ENCODE measurements at regions not wholly inside any gene's neighbourhood (a gene's known extent, or its start where the extent isn't known, plus 50 kb on each side); places are given as distances from the start of the nearest gene placed in this dataset.
A peak's percentile ranks its signal among the peaks of the same experiment; 100 is the strongest.

DNA sequence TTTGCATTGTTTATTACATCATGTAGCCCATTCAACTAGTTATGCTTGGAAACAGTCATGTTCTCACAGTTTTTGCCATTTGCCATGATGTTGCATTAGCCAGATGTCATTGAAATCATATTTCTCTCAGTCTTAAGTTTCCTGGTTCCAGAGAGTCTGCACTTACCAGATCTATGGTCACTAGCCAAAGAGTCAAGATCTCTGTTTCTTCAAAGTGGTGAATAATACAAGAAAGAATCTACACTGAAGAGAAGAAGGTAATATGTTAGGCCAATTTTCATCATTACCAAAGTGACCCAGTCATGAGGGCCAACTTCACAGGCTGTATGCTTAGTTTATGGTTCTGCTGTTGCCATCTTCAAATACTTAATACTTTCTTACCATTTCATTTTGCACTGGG lies 89.0 kb upstream of the PHYHIPL start:
- DNase-seq, result no peak

- DNase-seq, result no peak
Measured at GRCh38 chr10:59088912-59089573, 87.4 kb upstream of the PHYHIPL start.

DNA sequence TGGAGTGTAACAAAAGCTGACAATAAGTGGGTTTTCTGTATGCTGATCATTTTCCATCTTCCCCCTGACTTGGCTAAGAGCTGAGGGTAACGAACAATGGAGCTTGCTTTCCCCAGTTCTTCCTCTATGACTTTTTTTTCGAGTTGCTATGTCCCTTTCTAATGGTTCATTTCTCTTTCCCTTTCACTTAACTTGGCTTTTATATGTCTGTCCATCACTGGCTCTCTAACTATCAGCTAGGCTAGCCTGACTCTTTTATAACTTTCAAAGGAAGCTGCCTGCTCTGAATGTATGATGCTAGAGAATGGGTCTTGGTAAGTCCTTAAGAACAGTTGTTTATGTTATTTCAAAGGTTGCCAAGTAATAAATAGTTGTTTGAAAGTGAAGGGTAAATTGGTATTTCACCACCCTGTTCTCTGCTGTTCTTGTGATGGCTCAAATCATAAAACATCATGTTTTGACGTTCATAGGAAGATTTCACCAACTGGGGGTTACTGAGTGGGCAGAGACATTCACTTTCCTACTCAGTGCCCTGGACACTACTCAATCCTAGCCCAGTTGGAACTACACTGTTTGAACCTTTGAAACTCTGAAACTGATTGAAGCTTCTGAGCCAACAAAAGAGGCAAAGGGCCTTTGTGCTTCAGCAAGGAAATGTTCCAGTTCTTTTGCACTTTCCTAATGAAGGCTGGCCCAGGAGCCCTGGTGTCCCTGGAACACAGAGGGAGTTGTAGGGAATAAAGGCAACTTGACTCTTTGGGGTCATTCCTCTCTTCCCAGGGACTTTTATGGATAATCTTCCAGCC lies 85.4 kb upstream of the PHYHIPL start:
- no peak for DNase-seq

- no peak for DNase-seq
Measured at GRCh38 chr10:59093461-59093860, 83.0 kb upstream of the PHYHIPL start.

DNA sequence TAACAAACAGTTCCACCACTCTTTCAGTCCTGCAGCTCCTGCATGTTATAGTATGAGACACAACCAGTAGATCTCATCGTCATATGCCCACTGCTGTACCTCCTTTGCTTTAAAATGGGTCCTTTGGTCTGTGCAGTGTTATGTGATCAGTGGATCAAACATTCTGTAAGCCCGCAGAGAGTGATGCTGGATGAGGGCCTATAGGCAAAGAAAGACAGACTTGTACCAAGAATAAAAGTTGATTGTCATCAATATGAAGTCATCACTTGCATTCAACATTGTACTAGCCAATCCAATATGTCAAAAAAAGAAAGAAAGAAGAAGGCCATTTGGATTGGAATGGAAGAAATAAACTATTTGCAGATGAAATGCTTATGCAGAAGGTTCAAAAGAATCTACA lies 79.8 kb upstream of the PHYHIPL start:
- DNase-seq, result no peak

DNA sequence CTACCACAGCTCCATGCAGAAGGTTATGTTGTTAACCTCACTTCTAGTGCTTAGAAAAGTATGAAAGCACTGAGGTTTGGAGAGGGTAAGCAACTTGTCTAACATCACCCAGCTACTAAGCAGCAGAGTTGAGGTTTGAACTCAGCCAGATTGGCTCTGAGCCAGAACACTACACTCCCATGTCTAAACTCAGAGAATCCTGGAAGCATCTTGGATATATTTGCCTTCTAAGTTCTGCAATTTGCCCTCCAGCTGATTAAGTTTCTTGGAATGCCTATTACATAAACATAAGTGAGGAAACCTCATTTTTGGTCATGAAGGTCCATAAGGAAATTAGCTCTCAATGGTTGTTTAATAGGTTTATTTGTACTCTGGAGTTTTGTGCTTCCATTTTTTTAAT lies 78.1 kb upstream of the PHYHIPL start:
- peak; percentile 28 for DNase-seq

GRCh38 chr10:59098831-59099452 lies 77.5 kb upstream of the PHYHIPL start:
- DNase-seq, result peak; percentile 46

GRCh38 chr10:59099481-59099880 lies 77.0 kb upstream of the PHYHIPL start:
- DNase-seq, result peak; percentile 75

- no peak for DNase-seq
Measured at GRCh38 chr10:59102394-59102793, 74.0 kb upstream of the PHYHIPL start.

GRCh38 chr10:59104186-59104585 lies 72.3 kb upstream of the PHYHIPL start:
- DNase-seq, result no peak

DNA sequence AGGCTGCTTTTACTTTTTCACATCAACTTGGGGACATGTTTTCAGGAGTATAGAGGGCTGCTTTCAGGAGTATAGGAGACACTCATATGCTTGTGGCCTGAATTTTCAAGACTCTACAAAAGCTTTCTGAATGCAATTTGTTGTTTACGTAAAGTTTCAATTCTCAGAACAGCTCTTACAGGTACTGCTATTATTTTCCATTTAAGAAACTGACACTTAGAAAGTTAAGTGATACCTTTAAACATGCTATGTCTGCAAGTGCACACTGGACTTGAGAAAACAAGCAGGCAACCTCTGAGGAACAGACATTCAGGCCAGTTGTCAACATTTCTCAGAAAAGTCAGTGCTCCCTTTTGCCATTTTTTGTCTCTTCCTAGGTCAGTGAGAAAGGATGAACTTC lies 70.0 kb upstream of the PHYHIPL start:
- DNase-seq, result no peak

GRCh38 chr10:59107147-59107546 lies 69.3 kb upstream of the PHYHIPL start:
- DNase-seq, result no peak

GRCh38 chr10:59108296-59108870 lies 68.1 kb upstream of the PHYHIPL start:
- no peak for DNase-seq

DNA sequence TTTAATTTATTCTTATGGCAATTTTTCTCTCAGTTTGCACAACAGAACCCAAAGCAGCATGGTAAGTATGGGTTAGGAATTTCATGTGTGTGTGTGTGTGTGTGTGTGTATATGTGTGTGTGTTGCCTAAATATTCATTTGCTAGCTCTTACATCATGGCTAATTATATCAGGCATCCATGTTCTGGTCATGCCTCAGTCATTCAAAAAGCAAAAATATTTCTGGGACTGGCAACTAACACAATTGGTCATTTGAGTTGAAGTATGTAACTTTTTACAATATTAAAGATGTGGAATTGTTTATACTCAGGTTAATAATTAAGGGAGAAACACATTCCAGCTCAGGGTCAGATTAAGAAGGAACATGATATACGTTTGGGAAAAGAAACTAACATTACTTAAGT lies 67.6 kb upstream of the PHYHIPL start:
- DNase-seq, result no peak

- no peak for DNase-seq
Measured at GRCh38 chr10:59109826-59110225, 66.6 kb upstream of the PHYHIPL start.

DNA sequence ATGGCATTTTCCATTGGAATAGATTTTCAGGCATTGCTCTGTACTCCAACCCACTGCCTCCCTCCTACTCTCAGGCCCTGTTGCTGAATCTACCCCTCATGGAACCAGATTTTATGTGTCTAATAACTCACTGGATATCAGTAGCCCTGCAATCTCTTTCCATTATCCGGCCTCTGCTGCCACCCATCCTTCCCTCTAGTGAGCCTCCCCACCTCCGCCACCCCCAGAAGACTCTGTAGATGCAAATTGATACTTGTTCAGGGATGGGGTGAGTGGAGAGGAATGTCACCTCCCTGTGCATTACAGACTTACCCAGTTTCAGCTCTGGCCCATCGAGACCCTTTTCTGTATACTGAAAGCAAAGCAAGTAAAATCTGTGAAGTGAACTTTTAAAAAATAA lies 52.3 kb upstream of the PHYHIPL start:
- DNase-seq, result no peak

GRCh38 chr10:59125666-59126065 lies 50.8 kb upstream of the PHYHIPL start:
- peak; percentile 60 for DNase-seq

GRCh38 chr10:59126261-59126660 lies 50.2 kb upstream of the PHYHIPL start:
- DNase-seq, result no peak
